Neural crest cell (in vitro differentiated cells): ENCODE measurements at regions not wholly inside any gene's neighbourhood (a gene's known extent, or its start where the extent isn't known, plus 50 kb on each side); places are given as distances from the start of the nearest gene placed in this dataset.

Experiments
- DNase-seq: peaks from one replicate; pipeline ENCODE4 v3.0.0; 2021; ENCODE audit warnings: low read depth, mixed read lengths, low spot score
- H3K27ac Mint-ChIP-seq: one replicate; pipeline ENCODE4 v1.8.0; 2021; ENCODE audit warnings: mild to moderate bottlenecking, mixed read lengths; ENCODE audit not compliant: unreplicated experiment
- H3K27me3 Mint-ChIP-seq: 2 replicates; pipeline ENCODE4 v1.8.0; 2021; ENCODE audit warnings: low read depth, mild to moderate bottlenecking, mixed read lengths
- H3K36me3 Mint-ChIP-seq: 2 replicates; pipeline ENCODE4 v1.8.0; 2021; ENCODE audit warnings: low read depth, mild to moderate bottlenecking, mixed read lengths
- H3K4me1 Mint-ChIP-seq: 2 replicates; pipeline ENCODE4 v1.8.0; 2021; ENCODE audit warnings: mixed read lengths
- H3K4me3 Mint-ChIP-seq: one replicate; pipeline ENCODE4 v1.8.0; 2021; ENCODE audit warnings: mild to moderate bottlenecking, mixed read lengths
- H3K9me3 Mint-ChIP-seq: 2 replicates; pipeline ENCODE4 v1.8.0; 2021; ENCODE audit warnings: mixed read lengths
- CTCF ChIP-seq: fragments of 200-600 bp; sonication (generic); conservative IDR thresholded peaks from 2 replicates; pipeline ENCODE4 v1.5.0; 2021; ENCODE audit warnings: antibody characterized with exemption, mild to moderate bottlenecking

- Mint-ChIP-seq H3K9me3 (peaks cover 10% of the 10 kb centered on the region), H3K4me3 (no peak overlapping the region), H3K27me3 (no peaks in the 10 kb centered on the region), H3K4me1 (peaks cover 18% of the 10 kb centered on the region), H3K27ac (no peak overlapping the region), H3K36me3 (no peaks in the 10 kb centered on the region)
- DNase-seq: no peak
- TF ChIP-seq CTCF: no peak
Observed at GRCh38 chr2:53108246-53108645, 659.4 kb upstream of the CHAC2 start.

GRCh38 chr2:53104263-53104662 lies 663.3 kb upstream of the CHAC2 start:
- Mint-ChIP-seq H3K36me3 (no peaks in the 10 kb centered on the region), H3K9me3 (peaks cover 6% of the 10 kb centered on the region), H3K4me3 (no peak overlapping the region), H3K27me3 (no peaks in the 10 kb centered on the region), H3K27ac (no peak overlapping the region), H3K4me1 (peaks cover 18% of the 10 kb centered on the region)
- TF ChIP-seq CTCF: no peak
- DNase-seq: no peak

GRCh38 chr2:53103679-53104078 lies 663.9 kb upstream of the CHAC2 start:
- Mint-ChIP-seq H3K27ac (peak overlapping the region; percentile 75), H3K9me3 (peaks cover 6% of the 10 kb centered on the region), H3K4me1 (peaks cover 18% of the 10 kb centered on the region), H3K4me3 (no peak overlapping the region), H3K27me3 (no peaks in the 10 kb centered on the region), H3K36me3 (no peaks in the 10 kb centered on the region)
- no peak for DNase-seq
- no peak for TF ChIP-seq CTCF

GRCh38 chr2:53098696-53099078 lies 668.9 kb upstream of the CHAC2 start:
- TF ChIP-seq CTCF: no peak
- no peaks in the 10 kb centered on the region for H3K36me3 Mint-ChIP-seq
- no peak overlapping the region for H3K27ac Mint-ChIP-seq
- H3K27me3 Mint-ChIP-seq: no peaks in the 10 kb centered on the region
- no peak for DNase-seq
- H3K4me1 Mint-ChIP-seq: peaks cover 5% of the 10 kb centered on the region
- H3K9me3 Mint-ChIP-seq: no peaks in the 10 kb centered on the region
- no peak overlapping the region for H3K4me3 Mint-ChIP-seq

- H3K4me1 Mint-ChIP-seq: no peaks in the 10 kb centered on the region
- no peaks in the 10 kb centered on the region for H3K27me3 Mint-ChIP-seq
- H3K9me3 Mint-ChIP-seq: no peaks in the 10 kb centered on the region
- no peaks in the 10 kb centered on the region for H3K36me3 Mint-ChIP-seq
- H3K27ac Mint-ChIP-seq: no peak overlapping the region
- no peak for TF ChIP-seq CTCF
- no peak for DNase-seq
- H3K4me3 Mint-ChIP-seq: no peak overlapping the region
Observed at GRCh38 chr2:53096351-53096750, 671.3 kb upstream of the CHAC2 start.

- TF ChIP-seq CTCF: no peak
- Mint-ChIP-seq H3K4me1 (no peaks in the 10 kb centered on the region), H3K36me3 (no peaks in the 10 kb centered on the region), H3K4me3 (no peak overlapping the region), H3K27me3 (no peaks in the 10 kb centered on the region), H3K27ac (no peak overlapping the region), H3K9me3 (no peaks in the 10 kb centered on the region)
- no peak for DNase-seq
Observed at GRCh38 chr2:53095664-53096063, 671.9 kb upstream of the CHAC2 start.
